Liver (tissue), 8 donors: ENCODE measurements at regions not wholly inside any gene's neighbourhood (a gene's known extent, or its start where the extent isn't known, plus 50 kb on each side); places are given as distances from the start of the nearest gene placed in this dataset.
"Not testable (repeated sequence)": the region's sequence is repeated elsewhere in the genome, so short reads cannot be mapped to it uniquely, and the experiment has no call there.

Source experiments
- DNase-seq: peaks from one replicate; pipeline ENCODE4 v3.0.0-alpha.2; 2017; ENCODE audit warnings: low spot score
- H3K27ac ChIP-seq, 2 donors: one replicate each; pipeline ENCODE4 v1.7.0; 2013; ENCODE audit warnings: inconsistent platforms in 2 of 2, low read length in 2 of 2, control low read depth in 1 of 2, low read depth in 1 of 2, mild to moderate bottlenecking in 1 of 2
- H3K27me3 ChIP-seq, 4 donors: one replicate each; pipeline versions ENCODE4 v1.6.1 to v1.7.0; 2013; ENCODE audit warnings: low read length in 3 of 4, inconsistent platforms in 1 of 4, mild to moderate bottlenecking in 1 of 4, moderate library complexity in 1 of 4; ENCODE audit not compliant: control insufficient read depth in 4 of 4, insufficient read depth in 4 of 4
- H3K36me3 ChIP-seq, 4 donors: one replicate each; pipeline versions ENCODE4 v1.6.1 to v1.7.0; 2013; ENCODE audit warnings: low read length in 3 of 4, mild to moderate bottlenecking in 3 of 4, low read depth in 1 of 4, moderate library complexity in 1 of 4; ENCODE audit not compliant: control insufficient read depth in 4 of 4, insufficient read depth in 3 of 4
- H3K4me1 ChIP-seq, 4 donors: one replicate each; pipeline versions ENCODE4 v1.6.1 to v1.7.0; 2013; ENCODE audit warnings: low read length in 3 of 4, mild to moderate bottlenecking in 3 of 4, moderate library complexity in 1 of 4; ENCODE audit not compliant: control insufficient read depth in 4 of 4, insufficient read depth in 4 of 4
- H3K4me3 ChIP-seq, 3 donors: one replicate each; pipeline versions ENCODE4 v1.6.1 to v1.7.0; 2013; ENCODE audit warnings: low read length in 3 of 3, control low read depth in 1 of 3, low read depth in 1 of 3, mild to moderate bottlenecking in 1 of 3
- H3K9ac ChIP-seq, 2 donors: one replicate each; pipeline ENCODE4 v1.7.0; 2013; ENCODE audit warnings: low read length in 2 of 2, mild to moderate bottlenecking in 2 of 2, moderate library complexity in 2 of 2, control low read depth in 1 of 2, low read depth in 1 of 2
- H3K9me3 ChIP-seq, 4 donors: one replicate each; pipeline versions ENCODE4 v1.6.1 to v1.7.0; 2013; ENCODE audit warnings: low read length in 3 of 4; ENCODE audit not compliant: control insufficient read depth in 4 of 4
- ATF3 ChIP-seq: IDR thresholded peaks from 2 replicates; pipeline ENCODE4 v1.6.1; 2016; ENCODE audit warnings: antibody characterized with exemption
- CTCF ChIP-seq: fragments of 150-350 bp; IDR thresholded peaks from 2 replicates; pipeline ENCODE4 v1.5.1; 2017; ENCODE audit warnings: improper control_type of control experiment, low read depth, low read length; ENCODE audit not compliant: missing input control
- EGR1 ChIP-seq, 2 donors: IDR thresholded peaks; 2 replicates each; pipeline ENCODE4 v1.6.1; 2016 to 2018; ENCODE audit warnings: antibody characterized with exemption in 2 of 2, low read depth in 2 of 2
- FOXA1 ChIP-seq: IDR thresholded peaks from 2 replicates; pipeline ENCODE4 v1.6.1; 2016; ENCODE audit warnings: antibody characterized with exemption
- FOXA2 ChIP-seq: IDR thresholded peaks from 2 replicates; pipeline ENCODE4 v1.6.1; 2016; ENCODE audit warnings: antibody characterized with exemption
- GABPA ChIP-seq, 2 donors: IDR thresholded peaks in 1 of 2; conservative IDR thresholded peaks in 1 of 2; 2 replicates each; pipeline ENCODE4 v1.6.1; 2016; ENCODE audit warnings: antibody characterized with exemption in 2 of 2, mild to moderate bottlenecking in 1 of 2, moderate library complexity in 1 of 2
- HNF4A ChIP-seq, 2 donors: conservative IDR thresholded peaks; 2 replicates each; pipeline ENCODE4 v1.6.1; 2016; ENCODE audit warnings: antibody characterized with exemption in 2 of 2, mild to moderate bottlenecking in 2 of 2
- HNF4G ChIP-seq: IDR thresholded peaks from 2 replicates; pipeline ENCODE4 v1.6.1; 2016; ENCODE audit warnings: antibody characterized with exemption
- JUND ChIP-seq, 2 donors: IDR thresholded peaks; 2 replicates each; pipeline ENCODE4 v1.6.1; 2016; ENCODE audit warnings: antibody characterized with exemption in 2 of 2
- MAX ChIP-seq: IDR thresholded peaks from 2 replicates; pipeline ENCODE4 v1.6.1; 2016; ENCODE audit warnings: antibody characterized with exemption
- NR2F2 ChIP-seq: IDR thresholded peaks from 2 replicates; pipeline ENCODE4 v1.6.1; 2016; ENCODE audit warnings: antibody characterized with exemption
- RAD21 ChIP-seq, 2 donors: IDR thresholded peaks; 2 replicates each; pipeline ENCODE4 v1.6.1; 2016; ENCODE audit warnings: antibody characterized with exemption in 2 of 2, mild to moderate bottlenecking in 2 of 2
- REST ChIP-seq: IDR thresholded peaks from 2 replicates; pipeline ENCODE4 v1.6.1; 2016; ENCODE audit warnings: antibody characterized with exemption, mild to moderate bottlenecking
- RXRA ChIP-seq, 2 donors: IDR thresholded peaks; 2 replicates each; pipeline ENCODE4 v1.6.1; 2017 to 2018; ENCODE audit warnings: antibody characterized with exemption in 2 of 2, mild to moderate bottlenecking in 1 of 2
- SP1 ChIP-seq: IDR thresholded peaks from 2 replicates; pipeline ENCODE4 v1.6.1; 2018; ENCODE audit warnings: antibody characterized with exemption, mild to moderate bottlenecking
- TAF1 ChIP-seq: conservative IDR thresholded peaks from 2 replicates; pipeline ENCODE4 v1.6.1; 2016; ENCODE audit warnings: antibody characterized with exemption, mild to moderate bottlenecking
- YY1 ChIP-seq: IDR thresholded peaks from 2 replicates; pipeline ENCODE4 v1.6.1; 2016; ENCODE audit warnings: antibody characterized with exemption, mild to moderate bottlenecking
- ZBTB33 ChIP-seq: IDR thresholded peaks from 2 replicates; pipeline ENCODE4 v1.6.1; 2016; ENCODE audit warnings: antibody characterized with exemption
- WGBS: extraction: QIAGEN DNeasy Blood & Tissue Kit; methylation state at CpG from one replicate; pipeline ENCODE4 v1.1.7; 2013; 5-methylcytosine and 5-hydroxymethylcytosine counted together
- donor health status: healthy.
- donor health status: healthy.
- donor health status: healthy.
- donor health status: healthy.
- donor health status: healthy.

GRCh38 chr2:122713800-122714199, 958.3 kb downstream of the TSN start:
- peaks cover 0 to 2% (median 0%) of the 10 kb centered on the region in 4 donors for H3K4me1 ChIP-seq
- H3K9me3 ChIP-seq, result peaks cover 0 to 4% (median 0%) of the 10 kb centered on the region in 4 donors
- no peak overlapping the region for H3K4me3 ChIP-seq
- no peaks in the 10 kb centered on the region for H3K36me3 ChIP-seq
- H3K9ac ChIP-seq, result no peak overlapping the region
- no peak for DNase-seq
- no peak overlapping the region for H3K27ac ChIP-seq
- no peaks in the 10 kb centered on the region for H3K27me3 ChIP-seq
- WGBS, result 92% methylated on average over 2 of the region's 2 CpGs
- TF ChIP-seq ZBTB33 (no peak), YY1 (no peak), NR2F2 (no peak), GABPA (IDR thresholded peaks at IDR 0.05 in 1 of 2, conservative IDR thresholded peaks at IDR 0.05 in 1 of 2) (no peak), JUND (IDR thresholded peaks at IDR 0.05) (no peak), FOXA2 (no peak), MAX (no peak), FOXA1 (no peak), ATF3 (no peak), HNF4G (no peak), REST (no peak), SP1 (no peak), CTCF (no peak), HNF4A (conservative IDR thresholded peaks at IDR 0.05) (no peak), TAF1 (no peak), RAD21 (IDR thresholded peaks at IDR 0.05) (no peak), RXRA (IDR thresholded peaks at IDR 0.05) (no peak), EGR1 (IDR thresholded peaks at IDR 0.05; ENCODE audit: low read depth in 2 of 2) (no peak)

- not testable (repeated sequence) for H3K27me3 ChIP-seq, H3K27ac ChIP-seq, H3K4me3 ChIP-seq, H3K36me3 ChIP-seq, H3K4me1 ChIP-seq, H3K9ac ChIP-seq, H3K9me3 ChIP-seq, DNase-seq
- 94% methylated on average over 4 of the region's 4 CpGs for WGBS
Observed at GRCh38 chr2:122720822-122721221, 965.4 kb downstream of the TSN start.
